ENCODE measurements at regions not wholly inside any gene's neighbourhood (a gene's known extent, or its start where the extent isn't known, plus 50 kb on each side); places are given as distances from the start of the nearest gene placed in this dataset.

DNA sequence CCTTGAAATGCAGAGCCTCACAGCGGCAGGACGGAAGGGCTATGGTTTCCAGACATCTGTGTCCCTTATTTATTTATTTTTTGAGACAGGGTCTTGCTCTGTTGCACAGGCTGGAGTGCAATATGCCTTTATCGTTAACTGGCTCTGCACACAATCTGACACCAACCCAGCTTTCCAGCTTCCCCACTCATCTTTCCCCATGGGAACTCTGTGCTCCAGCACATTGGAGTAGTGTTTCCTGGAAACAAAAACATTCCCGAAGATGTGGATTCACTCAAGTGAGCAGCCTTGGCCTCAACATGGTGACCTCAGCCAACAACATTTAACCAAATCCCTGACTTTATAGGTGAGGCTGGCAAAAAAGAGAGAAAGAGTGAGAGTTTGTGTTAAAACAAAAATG lies 307.1 kb downstream of the TMEM114 start:
- H3K27me3 ChIP-seq: no peaks in the 10 kb centered on the region
- intact Hi-C loops (cut with DNase I): no loop called here
- TF ChIP-seq POLR2A (IDR thresholded peaks at IDR 0.05): no peak
- TF ChIP-seq, protein P1, sequence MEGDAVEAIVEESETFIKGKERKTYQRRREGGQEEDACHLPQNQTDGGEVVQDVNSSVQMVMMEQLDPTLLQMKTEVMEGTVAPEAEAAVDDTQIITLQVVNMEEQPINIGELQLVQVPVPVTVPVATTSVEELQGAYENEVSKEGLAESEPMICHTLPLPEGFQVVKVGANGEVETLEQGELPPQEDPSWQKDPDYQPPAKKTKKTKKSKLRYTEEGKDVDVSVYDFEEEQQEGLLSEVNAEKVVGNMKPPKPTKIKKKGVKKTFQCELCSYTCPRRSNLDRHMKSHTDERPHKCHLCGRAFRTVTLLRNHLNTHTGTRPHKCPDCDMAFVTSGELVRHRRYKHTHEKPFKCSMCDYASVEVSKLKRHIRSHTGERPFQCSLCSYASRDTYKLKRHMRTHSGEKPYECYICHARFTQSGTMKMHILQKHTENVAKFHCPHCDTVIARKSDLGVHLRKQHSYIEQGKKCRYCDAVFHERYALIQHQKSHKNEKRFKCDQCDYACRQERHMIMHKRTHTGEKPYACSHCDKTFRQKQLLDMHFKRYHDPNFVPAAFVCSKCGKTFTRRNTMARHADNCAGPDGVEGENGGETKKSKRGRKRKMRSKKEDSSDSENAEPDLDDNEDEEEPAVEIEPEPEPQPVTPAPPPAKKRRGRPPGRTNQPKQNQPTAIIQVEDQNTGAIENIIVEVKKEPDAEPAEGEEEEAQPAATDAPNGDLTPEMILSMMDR (IDR thresholded peaks at IDR 0.05): no peak
- H3K9me3 ChIP-seq: peaks cover 0 to 2% (median 0%) of the 10 kb centered on the region in 12 donors
- H3K27ac ChIP-seq: no peak overlapping the region
- H3K4me1 ChIP-seq: no peaks in the 10 kb centered on the region
- ATAC-seq (no peak), DNase-seq (no peak)
- H3K4me3 ChIP-seq: no peak overlapping the region
- no peaks in the 10 kb centered on the region for H3K36me3 ChIP-seq
- WGBS, 4 donors: 41 to 59% (median 51%) methylated on average over 4 of the region's 4 CpGs

DNA sequence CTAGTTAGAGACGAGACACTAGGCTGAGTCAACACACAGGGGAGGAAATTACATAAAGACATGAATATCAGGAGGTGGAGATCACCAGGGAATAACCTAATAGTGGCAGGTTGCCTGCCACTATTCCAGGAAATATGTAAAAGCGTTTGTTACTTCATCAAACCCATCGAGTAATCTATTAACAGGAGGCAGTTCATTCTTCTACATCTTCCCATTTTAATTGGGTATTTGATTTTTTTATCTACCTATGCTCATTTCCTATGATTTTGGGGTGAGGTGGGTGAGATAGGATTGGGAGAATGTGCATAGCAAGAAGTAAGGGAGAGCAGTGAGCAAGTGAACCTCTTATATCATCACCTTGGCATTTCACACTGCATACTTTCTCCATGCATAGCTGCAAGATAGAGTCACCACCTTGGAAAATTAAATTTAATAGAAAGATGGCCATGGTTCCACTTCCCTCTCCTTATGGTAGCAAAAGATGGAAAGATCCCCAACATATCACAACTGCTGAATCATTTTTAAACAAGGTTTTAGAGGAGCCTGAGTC lies 312.2 kb downstream of the TMEM114 start:
- no peaks in the 10 kb centered on the region for H3K27me3 ChIP-seq
- intact Hi-C loops (cut with DNase I): no loop called here
- no peak overlapping the region for H3K4me3 ChIP-seq
- peaks cover 0 to 2% (median 0%) of the 10 kb centered on the region in 12 donors for H3K9me3 ChIP-seq
- DNase-seq (no peak), ATAC-seq (no peak)
- 41 to 55% (median 44%) methylated on average over 3 of the region's 3 CpGs for WGBS, 4 donors
- H3K36me3 ChIP-seq: no peaks in the 10 kb centered on the region
- no peak overlapping the region for H3K27ac ChIP-seq
- no peak for TF ChIP-seq POLR2A (IDR thresholded peaks at IDR 0.05)
- TF ChIP-seq, protein P1 (IDR thresholded peaks at IDR 0.05): no peak
- no peaks in the 10 kb centered on the region for H3K4me1 ChIP-seq

DNA sequence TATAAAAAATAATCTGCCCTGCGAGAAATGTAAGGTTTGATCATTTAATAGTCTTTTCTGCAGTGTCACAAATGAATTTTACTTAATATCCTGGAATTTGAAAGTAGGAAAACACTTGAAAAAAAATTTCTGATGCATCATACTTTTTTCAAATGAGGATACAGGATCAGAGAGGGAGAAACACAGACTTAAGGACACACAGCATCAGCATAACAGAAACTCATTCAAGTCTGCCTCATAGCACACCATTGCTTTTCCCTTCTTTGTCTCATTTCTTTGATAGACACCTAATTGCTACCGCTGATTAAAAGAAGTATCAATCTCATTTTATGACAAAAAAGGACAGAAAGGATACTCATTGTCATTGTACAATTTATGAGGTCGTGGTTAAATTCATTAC lies 319.0 kb downstream of the TMEM114 start:
- intact Hi-C loops (cut with DNase I): no loop called here
- TF ChIP-seq, protein P1 (IDR thresholded peaks at IDR 0.05): no peak
- no peak for TF ChIP-seq POLR2A (IDR thresholded peaks at IDR 0.05)
- ATAC-seq (no peak), DNase-seq (no peak)
- Histone ChIP-seq H3K4me1 (no peaks in the 10 kb centered on the region), H3K36me3 (no peaks in the 10 kb centered on the region), H3K27me3 (no peaks in the 10 kb centered on the region), H3K9me3 (peaks cover 0 to 15% (median 0%) of the 10 kb centered on the region in 12 donors), H3K27ac (no peak overlapping the region), H3K4me3 (no peak overlapping the region)
- 74 to 79% (median 77%) methylated on average over 3 of the region's 3 CpGs for WGBS, 4 donors

DNA sequence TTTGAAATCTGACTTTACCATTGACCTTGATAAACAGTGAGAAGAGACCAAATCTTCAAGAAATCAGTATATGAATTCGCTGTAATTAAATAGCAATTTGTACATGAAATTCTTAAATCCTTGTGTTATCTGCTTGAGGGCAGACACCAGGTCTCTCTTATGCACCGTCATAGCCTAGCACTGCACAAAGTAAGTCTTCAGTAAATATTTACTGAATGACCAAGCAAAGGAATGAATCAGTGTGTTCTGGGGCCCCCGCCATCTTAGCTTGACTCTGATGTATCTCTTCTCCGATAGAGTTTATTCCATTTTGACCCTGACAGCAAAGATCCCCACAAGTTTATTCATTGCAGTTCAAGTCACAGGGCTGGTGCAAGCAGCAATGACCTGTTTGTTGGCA lies 328.0 kb downstream of the TMEM114 start:
- no peak for ATAC-seq
- no peak for TF ChIP-seq POLR2A (IDR thresholded peaks at IDR 0.05)
- TF ChIP-seq, protein P1 (IDR thresholded peaks at IDR 0.05): no peak
- intact Hi-C loops (cut with DNase I): no loop called here
- no peak for DNase-seq
- no peaks in the 10 kb centered on the region for H3K4me1 ChIP-seq
- H3K27ac ChIP-seq: no peak overlapping the region
- 70 to 89% (median 83%) methylated on average over 4 of the region's 4 CpGs for WGBS, 4 donors
- H3K36me3 ChIP-seq: no peaks in the 10 kb centered on the region
- peaks cover 0 to 2% (median 0%) of the 10 kb centered on the region in 12 donors for H3K9me3 ChIP-seq
- H3K27me3 ChIP-seq: no peaks in the 10 kb centered on the region
- H3K4me3 ChIP-seq: no peak overlapping the region
